Activated naive CD4-positive, alpha-beta T cell treated with anti-CD3 and anti-CD28 coated beads for 36 hours (primary cell): ENCODE measurements at regions not wholly inside any gene's neighbourhood (a gene's known extent, or its start where the extent isn't known, plus 50 kb on each side); places are given as distances from the start of the nearest gene placed in this dataset.

Experiments
- CTCF ChIA-PET: fragments of 350-600 bp; sonication (Branson Sonifier 250); formaldehyde crosslinking; loops from one replicate; lab custom pipeline; 2021; ENCODE audit warnings: antibody characterized with exemption; lab: Charles Lee
- DNase-seq: peaks from one replicate; pipeline ENCODE4 v3.0.0-alpha.2; 2020
- H3K27ac Mint-ChIP-seq: one replicate; pipeline ENCODE4 v1.8.0; 2021; ENCODE audit warnings: mild to moderate bottlenecking, mixed read lengths
- H3K27me3 Mint-ChIP-seq: one replicate; pipeline ENCODE4 v1.8.0; 2021; ENCODE audit warnings: low read depth, mixed read lengths
- H3K36me3 Mint-ChIP-seq: one replicate; pipeline ENCODE4 v1.8.0; 2021; ENCODE audit warnings: low read depth, mixed read lengths
- H3K4me1 Mint-ChIP-seq: one replicate; pipeline ENCODE4 v1.8.0; 2021; ENCODE audit warnings: low read depth, mixed read lengths
- H3K4me3 Mint-ChIP-seq: one replicate; pipeline ENCODE4 v1.8.0; 2021; ENCODE audit warnings: mild to moderate bottlenecking, moderate library complexity, mixed read lengths
- H3K9me3 Mint-ChIP-seq: one replicate; pipeline ENCODE4 v1.8.0; 2021; ENCODE audit warnings: mixed read lengths
- intact Hi-C: fragments of 100-400 bp; cut with micrococcal nuclease; formaldehyde crosslinking; loops from one replicate; pipeline ENCODE4 v1.15.1; 2023

- CTCF ChIA-PET: no interaction called here
- H3K36me3 Mint-ChIP-seq: no peaks in the 10 kb centered on the region
- no peaks in the 10 kb centered on the region for H3K27me3 Mint-ChIP-seq
- H3K4me1 Mint-ChIP-seq: no peaks in the 10 kb centered on the region
- H3K4me3 Mint-ChIP-seq: no peak overlapping the region
- peaks cover 2% of the 10 kb centered on the region for H3K9me3 Mint-ChIP-seq
- no peak overlapping the region for H3K27ac Mint-ChIP-seq
- no peak for DNase-seq
- intact Hi-C loops: no loop called here
Observed at GRCh38 chrX:10926404-10926803, 184.7 kb upstream of the HCCS start.

GRCh38 chrX:10926891-10927290 lies 184.2 kb upstream of the HCCS start:
- intact Hi-C loops: no loop called here
- DNase-seq: no peak
- H3K4me1 Mint-ChIP-seq: no peaks in the 10 kb centered on the region
- CTCF ChIA-PET: no interaction called here
- H3K27me3 Mint-ChIP-seq: no peaks in the 10 kb centered on the region
- no peak overlapping the region for H3K27ac Mint-ChIP-seq
- H3K36me3 Mint-ChIP-seq: no peaks in the 10 kb centered on the region
- no peak overlapping the region for H3K4me3 Mint-ChIP-seq
- peaks cover 2% of the 10 kb centered on the region for H3K9me3 Mint-ChIP-seq

GRCh38 chrX:10929747-10930146 lies 181.4 kb upstream of the HCCS start:
- no peak overlapping the region for H3K27ac Mint-ChIP-seq
- no peaks in the 10 kb centered on the region for H3K27me3 Mint-ChIP-seq
- H3K9me3 Mint-ChIP-seq: peaks cover 5% of the 10 kb centered on the region
- no peak overlapping the region for H3K4me3 Mint-ChIP-seq
- no peak for DNase-seq
- H3K4me1 Mint-ChIP-seq: no peaks in the 10 kb centered on the region
- intact Hi-C loops: no loop called here
- CTCF ChIA-PET: no interaction called here
- H3K36me3 Mint-ChIP-seq: no peaks in the 10 kb centered on the region

- no peak overlapping the region for H3K27ac Mint-ChIP-seq
- H3K27me3 Mint-ChIP-seq: no peaks in the 10 kb centered on the region
- H3K4me3 Mint-ChIP-seq: no peak overlapping the region
- no peak for DNase-seq
- CTCF ChIA-PET: no interaction called here
- no peaks in the 10 kb centered on the region for H3K4me1 Mint-ChIP-seq
- intact Hi-C loops: no loop called here
- no peaks in the 10 kb centered on the region for H3K36me3 Mint-ChIP-seq
- H3K9me3 Mint-ChIP-seq: peaks cover 5% of the 10 kb centered on the region
Observed at GRCh38 chrX:10930151-10930550, 181.0 kb upstream of the HCCS start.

GRCh38 chrX:10931976-10932375 lies 179.2 kb upstream of the HCCS start:
- Mint-ChIP-seq H3K27me3 (no peaks in the 10 kb centered on the region), H3K4me1 (no peaks in the 10 kb centered on the region), H3K36me3 (no peaks in the 10 kb centered on the region), H3K9me3 (peaks cover 5% of the 10 kb centered on the region), H3K4me3 (no peak overlapping the region), H3K27ac (no peak overlapping the region)
- no peak for DNase-seq
- CTCF ChIA-PET: no interaction called here
- intact Hi-C loops: no loop called here

GRCh38 chrX:10932842-10933440 lies 178.2 kb upstream of the HCCS start:
- no peaks in the 10 kb centered on the region for H3K27me3 Mint-ChIP-seq
- H3K36me3 Mint-ChIP-seq: no peaks in the 10 kb centered on the region
- intact Hi-C loops: no loop called here
- H3K27ac Mint-ChIP-seq: no peak overlapping the region
- H3K4me1 Mint-ChIP-seq: no peaks in the 10 kb centered on the region
- DNase-seq: no peak
- H3K4me3 Mint-ChIP-seq: no peak overlapping the region
- H3K9me3 Mint-ChIP-seq: peaks cover 5% of the 10 kb centered on the region
- CTCF ChIA-PET: no interaction called here

- H3K27me3 Mint-ChIP-seq: no peaks in the 10 kb centered on the region
- H3K27ac Mint-ChIP-seq: no peak overlapping the region
- CTCF ChIA-PET: no interaction called here
- H3K36me3 Mint-ChIP-seq: no peaks in the 10 kb centered on the region
- DNase-seq: no peak
- intact Hi-C loops: no loop called here
- peaks cover 4% of the 10 kb centered on the region for H3K9me3 Mint-ChIP-seq
- H3K4me1 Mint-ChIP-seq: no peaks in the 10 kb centered on the region
- H3K4me3 Mint-ChIP-seq: no peak overlapping the region
Observed at GRCh38 chrX:10935501-10935900, 175.6 kb upstream of the HCCS start.

GRCh38 chrX:10936976-10937375 lies 174.2 kb upstream of the HCCS start:
- CTCF ChIA-PET: interaction anchor here (0.8 to 1.0 kb wide), 2 partner anchors 15 to 200 kb away, joined by 3 read pairs; no protein-coding TSS in a partner anchor
- H3K9me3 Mint-ChIP-seq: peaks cover 4% of the 10 kb centered on the region
- H3K36me3 Mint-ChIP-seq: no peaks in the 10 kb centered on the region
- no peaks in the 10 kb centered on the region for H3K27me3 Mint-ChIP-seq
- no peak overlapping the region for H3K27ac Mint-ChIP-seq
- no peak overlapping the region for H3K4me3 Mint-ChIP-seq
- no peak for DNase-seq
- intact Hi-C loops: no loop called here
- H3K4me1 Mint-ChIP-seq: no peaks in the 10 kb centered on the region

- CTCF ChIA-PET: interaction anchor here (0.7 kb wide), 1 partner anchor 119 kb away, joined by 5 read pairs; no protein-coding TSS in a partner anchor
- no peaks in the 10 kb centered on the region for H3K27me3 Mint-ChIP-seq
- no peak overlapping the region for H3K27ac Mint-ChIP-seq
- H3K9me3 Mint-ChIP-seq: peaks cover 7% of the 10 kb centered on the region
- DNase-seq: no peak
- no peaks in the 10 kb centered on the region for H3K36me3 Mint-ChIP-seq
- no peak overlapping the region for H3K4me3 Mint-ChIP-seq
- intact Hi-C loops: no loop called here
- no peaks in the 10 kb centered on the region for H3K4me1 Mint-ChIP-seq
Observed at GRCh38 chrX:10938365-10938923, 172.7 kb upstream of the HCCS start.

GRCh38 chrX:10939424-10939823 lies 171.7 kb upstream of the HCCS start:
- CTCF ChIA-PET: no interaction called here
- H3K4me1 Mint-ChIP-seq: no peaks in the 10 kb centered on the region
- no peak for DNase-seq
- no peaks in the 10 kb centered on the region for H3K27me3 Mint-ChIP-seq
- no peaks in the 10 kb centered on the region for H3K36me3 Mint-ChIP-seq
- no peak overlapping the region for H3K27ac Mint-ChIP-seq
- H3K4me3 Mint-ChIP-seq: no peak overlapping the region
- H3K9me3 Mint-ChIP-seq: peaks cover 6% of the 10 kb centered on the region
- intact Hi-C loops: no loop called here

GRCh38 chrX:10944136-10944885 lies 166.8 kb upstream of the HCCS start:
- DNase-seq: no peak
- CTCF ChIA-PET: no interaction called here
- no peak overlapping the region for H3K27ac Mint-ChIP-seq

GRCh38 chrX:10945498-10945897 lies 165.6 kb upstream of the HCCS start:
- Mint-ChIP-seq H3K27ac (no peak overlapping the region), H3K36me3 (peaks cover 1% of the 10 kb centered on the region), H3K4me3 (no peak overlapping the region), H3K27me3 (no peaks in the 10 kb centered on the region), H3K9me3 (peaks cover 4% of the 10 kb centered on the region), H3K4me1 (no peaks in the 10 kb centered on the region)
- intact Hi-C loops: no loop called here
- CTCF ChIA-PET: no interaction called here
- DNase-seq: no peak

More at GRCh38 chrX:10944136-10944885, 166.8 kb upstream of the HCCS start:
- Mint-ChIP-seq H3K4me3 (no peak overlapping the region), H3K9me3 (peaks cover 4% of the 10 kb centered on the region), H3K27me3 (no peaks in the 10 kb centered on the region), H3K36me3 (no peaks in the 10 kb centered on the region), H3K4me1 (no peaks in the 10 kb centered on the region)
- intact Hi-C loops: no loop called here

GRCh38 chrX:10949541-10949940 lies 161.6 kb upstream of the HCCS start:
- Mint-ChIP-seq H3K27me3 (no peaks in the 10 kb centered on the region), H3K4me3 (no peak overlapping the region), H3K36me3 (peaks cover 4% of the 10 kb centered on the region), H3K4me1 (no peaks in the 10 kb centered on the region), H3K27ac (no peak overlapping the region), H3K9me3 (peaks cover 9% of the 10 kb centered on the region)
- intact Hi-C loops: no loop called here
- DNase-seq: no peak
- CTCF ChIA-PET: no interaction called here
